HL-60 (cell line): ENCODE measurements at regions not wholly inside any gene's neighbourhood (a gene's known extent, or its start where the extent isn't known, plus 50 kb on each side); places are given as distances from the start of the nearest gene placed in this dataset.

Experiments
- DNase-seq, 2 experiments: peaks; one replicate each; pipeline ENCODE4 v3.0.0-alpha.2; 2010 to 2020; ENCODE audit warnings: low read depth in 1 of 2, low spot score in 1 of 2
- H3K27ac ChIP-seq: fragments of 250-450 bp; sonication (Bioruptor Pico); replicated peaks from 2 replicates; pipeline ENCODE4 v1.5.1; 2020; ENCODE audit warnings: mild to moderate bottlenecking, moderate library complexity
- H3K27me3 ChIP-seq: fragments of 250-450 bp; sonication (Bioruptor Pico); 2 replicates; pipeline ENCODE4 v1.5.1; 2021; ENCODE audit warnings: mild to moderate bottlenecking, moderate library complexity; ENCODE audit not compliant: insufficient read depth, poor library complexity, severe bottlenecking
- H3K4me3 ChIP-seq: replicated peaks from 2 replicates; pipeline ENCODE4 v1.5.1; 2011; ENCODE audit warnings: mild to moderate bottlenecking, control low read depth, low read length; ENCODE audit not compliant: insufficient read depth
- GABPA ChIP-seq: IDR thresholded peaks from 2 replicates; pipeline ENCODE4 v1.6.1; 2012; ENCODE audit warnings: low read depth
- POLR2AphosphoS5 ChIP-seq: IDR thresholded peaks from 2 replicates; pipeline ENCODE4 v1.6.1; 2012; ENCODE audit warnings: low read depth
- SPI1 ChIP-seq: IDR thresholded peaks from 2 replicates; pipeline ENCODE4 v1.6.1; 2012; ENCODE audit warnings: low read depth, mild to moderate bottlenecking, borderline replicate concordance
- TF ChIP-seq, protein P1 (sequence below): IDR thresholded peaks from one replicate; pipeline ENCODE4 v1.5.1; 2011; ENCODE audit warnings: low read length, control low read depth, inconsistent platforms; ENCODE audit not compliant: insufficient read depth
- TF ChIP-seq, protein P2 (sequence below): IDR thresholded peaks from 2 replicates; pipeline ENCODE4 v1.6.1; 2012; ENCODE audit warnings: low read depth; ENCODE audit not compliant: insufficient replicate concordance

DNA sequence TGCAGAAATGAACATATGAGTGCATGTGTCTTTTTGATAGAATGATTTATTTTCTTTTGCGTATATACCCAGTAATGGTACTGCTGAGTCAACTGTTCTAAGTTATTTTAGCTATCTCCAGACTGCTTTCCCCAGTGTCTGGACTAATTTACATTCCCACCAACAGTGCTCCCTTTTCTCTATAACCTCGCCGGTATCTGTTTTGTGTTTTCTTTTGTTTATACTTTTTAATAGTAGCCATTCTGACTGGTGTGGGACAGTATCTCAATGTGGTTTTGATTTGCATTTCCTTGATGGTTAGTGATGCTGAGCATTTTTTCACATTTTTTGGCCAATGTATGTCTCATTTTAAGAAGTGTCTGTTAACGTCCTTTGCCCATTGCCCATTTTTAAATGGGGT lies 218.6 kb upstream of the KCNIP4 start:
- Histone ChIP-seq H3K27ac (no peak overlapping the region), H3K4me3 (no peak overlapping the region), H3K27me3 (no peaks in the 10 kb centered on the region)
- DNase-seq, result no peak
- TF ChIP-seq GABPA (no peak), SPI1 (no peak)

DNA sequence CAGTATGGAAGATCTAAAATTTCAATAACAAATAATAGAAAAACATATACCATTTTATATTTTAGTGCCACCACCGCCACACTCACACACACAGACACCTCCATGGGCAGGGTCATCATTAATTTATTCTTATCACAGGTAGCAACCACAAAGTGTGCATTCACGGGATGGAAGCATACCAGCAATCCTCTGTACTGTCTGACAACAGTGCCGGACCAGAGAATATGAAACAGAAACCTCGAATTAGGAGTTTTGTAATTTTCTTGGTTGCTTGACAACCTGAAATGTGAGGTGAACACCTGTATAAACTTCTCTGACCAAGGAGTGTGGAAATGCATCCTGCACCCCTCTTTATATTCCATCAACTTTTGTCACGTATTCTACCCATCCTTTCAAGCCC lies 213.9 kb upstream of the KCNIP4 start:
- Histone ChIP-seq H3K27me3 (no peaks in the 10 kb centered on the region), H3K4me3 (no peak overlapping the region), H3K27ac (no peak overlapping the region)
- no peak for TF ChIP-seq SPI1
- TF ChIP-seq POLR2AphosphoS5, result no peak
- no peak for TF ChIP-seq GABPA
- no peak for DNase-seq

DNA sequence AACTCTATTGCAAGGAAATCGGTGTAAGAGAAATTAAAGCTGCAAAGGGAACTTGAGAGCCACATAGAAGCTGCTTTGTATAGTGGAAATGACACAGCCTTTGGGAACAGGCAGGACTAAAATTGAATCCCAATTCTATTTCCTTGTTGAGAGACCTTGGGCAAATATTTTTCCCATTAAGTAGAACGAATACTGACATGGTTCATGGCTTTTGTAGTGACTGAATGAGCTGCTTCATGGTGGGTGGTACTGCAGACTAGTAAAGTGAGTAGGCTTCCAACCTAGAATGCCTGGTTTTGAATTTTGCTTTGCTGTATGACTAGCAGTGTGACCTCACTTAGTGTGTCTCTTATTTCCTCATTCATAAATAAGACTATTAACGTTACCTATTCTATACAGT lies 182.2 kb upstream of the KCNIP4 start:
- TF ChIP-seq POLR2AphosphoS5 (no peak), SPI1 (no peak), GABPA (no peak)
- TF ChIP-seq, protein P1, sequence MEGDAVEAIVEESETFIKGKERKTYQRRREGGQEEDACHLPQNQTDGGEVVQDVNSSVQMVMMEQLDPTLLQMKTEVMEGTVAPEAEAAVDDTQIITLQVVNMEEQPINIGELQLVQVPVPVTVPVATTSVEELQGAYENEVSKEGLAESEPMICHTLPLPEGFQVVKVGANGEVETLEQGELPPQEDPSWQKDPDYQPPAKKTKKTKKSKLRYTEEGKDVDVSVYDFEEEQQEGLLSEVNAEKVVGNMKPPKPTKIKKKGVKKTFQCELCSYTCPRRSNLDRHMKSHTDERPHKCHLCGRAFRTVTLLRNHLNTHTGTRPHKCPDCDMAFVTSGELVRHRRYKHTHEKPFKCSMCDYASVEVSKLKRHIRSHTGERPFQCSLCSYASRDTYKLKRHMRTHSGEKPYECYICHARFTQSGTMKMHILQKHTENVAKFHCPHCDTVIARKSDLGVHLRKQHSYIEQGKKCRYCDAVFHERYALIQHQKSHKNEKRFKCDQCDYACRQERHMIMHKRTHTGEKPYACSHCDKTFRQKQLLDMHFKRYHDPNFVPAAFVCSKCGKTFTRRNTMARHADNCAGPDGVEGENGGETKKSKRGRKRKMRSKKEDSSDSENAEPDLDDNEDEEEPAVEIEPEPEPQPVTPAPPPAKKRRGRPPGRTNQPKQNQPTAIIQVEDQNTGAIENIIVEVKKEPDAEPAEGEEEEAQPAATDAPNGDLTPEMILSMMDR, result no peak
- TF ChIP-seq, protein P2, sequence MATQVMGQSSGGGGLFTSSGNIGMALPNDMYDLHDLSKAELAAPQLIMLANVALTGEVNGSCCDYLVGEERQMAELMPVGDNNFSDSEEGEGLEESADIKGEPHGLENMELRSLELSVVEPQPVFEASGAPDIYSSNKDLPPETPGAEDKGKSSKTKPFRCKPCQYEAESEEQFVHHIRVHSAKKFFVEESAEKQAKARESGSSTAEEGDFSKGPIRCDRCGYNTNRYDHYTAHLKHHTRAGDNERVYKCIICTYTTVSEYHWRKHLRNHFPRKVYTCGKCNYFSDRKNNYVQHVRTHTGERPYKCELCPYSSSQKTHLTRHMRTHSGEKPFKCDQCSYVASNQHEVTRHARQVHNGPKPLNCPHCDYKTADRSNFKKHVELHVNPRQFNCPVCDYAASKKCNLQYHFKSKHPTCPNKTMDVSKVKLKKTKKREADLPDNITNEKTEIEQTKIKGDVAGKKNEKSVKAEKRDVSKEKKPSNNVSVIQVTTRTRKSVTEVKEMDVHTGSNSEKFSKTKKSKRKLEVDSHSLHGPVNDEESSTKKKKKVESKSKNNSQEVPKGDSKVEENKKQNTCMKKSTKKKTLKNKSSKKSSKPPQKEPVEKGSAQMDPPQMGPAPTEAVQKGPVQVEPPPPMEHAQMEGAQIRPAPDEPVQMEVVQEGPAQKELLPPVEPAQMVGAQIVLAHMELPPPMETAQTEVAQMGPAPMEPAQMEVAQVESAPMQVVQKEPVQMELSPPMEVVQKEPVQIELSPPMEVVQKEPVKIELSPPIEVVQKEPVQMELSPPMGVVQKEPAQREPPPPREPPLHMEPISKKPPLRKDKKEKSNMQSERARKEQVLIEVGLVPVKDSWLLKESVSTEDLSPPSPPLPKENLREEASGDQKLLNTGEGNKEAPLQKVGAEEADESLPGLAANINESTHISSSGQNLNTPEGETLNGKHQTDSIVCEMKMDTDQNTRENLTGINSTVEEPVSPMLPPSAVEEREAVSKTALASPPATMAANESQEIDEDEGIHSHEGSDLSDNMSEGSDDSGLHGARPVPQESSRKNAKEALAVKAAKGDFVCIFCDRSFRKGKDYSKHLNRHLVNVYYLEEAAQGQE, result no peak
- Histone ChIP-seq H3K4me3 (no peak overlapping the region), H3K27ac (no peak overlapping the region), H3K27me3 (no peaks in the 10 kb centered on the region)
- DNase-seq, result no peak

DNA sequence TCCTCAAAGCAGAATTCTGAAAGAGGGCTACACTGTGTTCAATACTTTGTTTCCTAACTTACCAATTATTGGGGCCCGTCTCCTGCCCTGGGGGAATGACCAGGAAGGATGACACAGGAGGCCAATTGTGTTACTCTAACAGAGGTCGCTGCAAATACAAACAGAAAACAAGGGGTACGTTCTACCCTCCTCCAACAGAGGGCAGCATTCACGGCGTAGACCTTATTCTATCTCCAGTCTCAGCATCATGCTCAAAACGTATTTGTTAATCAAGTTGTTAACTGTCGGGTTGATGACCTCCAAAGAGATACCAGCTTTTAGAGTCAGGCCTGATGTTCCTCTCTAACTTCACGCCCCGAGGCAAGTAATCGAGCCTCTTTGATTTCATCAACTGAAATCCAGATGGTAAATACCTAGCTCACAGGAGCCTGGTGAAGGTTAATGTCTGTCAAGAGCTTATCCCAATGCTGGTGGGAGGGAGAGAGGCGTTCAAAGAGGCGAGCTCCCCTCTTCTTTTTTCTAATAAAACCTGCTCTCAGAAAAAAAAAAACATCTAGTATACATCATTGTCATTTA lies 181.0 kb upstream of the KCNIP4 start:
- TF ChIP-seq, protein P1, result peak; percentile 45
- TF ChIP-seq POLR2AphosphoS5, result no peak
- H3K4me3 ChIP-seq, result no peak overlapping the region
- H3K27me3 ChIP-seq, result no peaks in the 10 kb centered on the region
- peak in 1 of 2 experiments; percentile 5 for DNase-seq
- no peak overlapping the region for H3K27ac ChIP-seq

DNA sequence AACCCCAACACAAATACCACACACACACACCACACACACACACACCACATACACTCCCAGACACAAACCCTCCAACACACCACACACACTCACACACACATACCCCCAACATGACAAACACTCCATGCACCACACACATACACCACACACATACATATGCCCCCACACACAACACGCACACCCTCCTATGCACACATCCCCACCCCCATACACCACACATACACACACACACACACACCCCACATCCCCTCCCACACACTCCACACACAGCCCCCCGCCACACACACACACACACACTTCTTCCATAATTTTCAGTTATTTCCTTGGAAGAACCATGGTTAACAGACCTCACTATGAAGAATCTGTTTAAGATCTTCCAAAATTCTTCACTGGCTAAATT lies 173.5 kb upstream of the KCNIP4 start:
- H3K27me3 ChIP-seq, result no peaks in the 10 kb centered on the region
- no peak overlapping the region for H3K27ac ChIP-seq
- no peak for DNase-seq
- TF ChIP-seq, protein P1, result no peak
- no peak for TF ChIP-seq GABPA
- TF ChIP-seq, protein P2, result no peak
- no peak for TF ChIP-seq POLR2AphosphoS5
- no peak for TF ChIP-seq SPI1
- no peak overlapping the region for H3K4me3 ChIP-seq
